Nephron (organoid): ENCODE measurements at regions not wholly inside any gene's neighbourhood (a gene's known extent, or its start where the extent isn't known, plus 50 kb on each side); places are given as distances from the start of the nearest gene placed in this dataset.

Experiments
- H3K27ac Mint-ChIP-seq, 3 experiments: 2 replicates each; pipeline ENCODE4 v1.8.0; 2020; ENCODE audit warnings: mixed read lengths in 3 of 3, mild to moderate bottlenecking in 2 of 3, moderate library complexity in 1 of 3
- H3K27me3 Mint-ChIP-seq: 2 replicates; pipeline ENCODE4 v1.8.0; 2021; ENCODE audit warnings: low read depth, mild to moderate bottlenecking, moderate library complexity, mixed read lengths
- H3K36me3 Mint-ChIP-seq: 2 replicates; pipeline ENCODE4 v1.8.0; 2020; ENCODE audit warnings: low read depth, mixed read lengths
- H3K4me1 Mint-ChIP-seq: 2 replicates; pipeline ENCODE4 v1.8.0; 2020; ENCODE audit warnings: mixed read lengths
- H3K4me3 Mint-ChIP-seq, 3 experiments: 2 replicates each; pipeline ENCODE4 v1.8.0; 2020; ENCODE audit warnings: mild to moderate bottlenecking in 3 of 3, mixed read lengths in 3 of 3, moderate library complexity in 2 of 3
- H3K9me3 Mint-ChIP-seq: 2 replicates; pipeline ENCODE4 v1.8.0; 2020; ENCODE audit warnings: mixed read lengths
- TF ChIP-seq, protein P1 (sequence below), 3 experiments: fragments of 200-600 bp; sonication (generic); IDR thresholded peaks; one replicate each; pipeline ENCODE4 v1.5.0; 2021; ENCODE audit warnings: antibody characterized with exemption in 3 of 3; ENCODE audit not compliant: unreplicated experiment in 3 of 3

DNA sequence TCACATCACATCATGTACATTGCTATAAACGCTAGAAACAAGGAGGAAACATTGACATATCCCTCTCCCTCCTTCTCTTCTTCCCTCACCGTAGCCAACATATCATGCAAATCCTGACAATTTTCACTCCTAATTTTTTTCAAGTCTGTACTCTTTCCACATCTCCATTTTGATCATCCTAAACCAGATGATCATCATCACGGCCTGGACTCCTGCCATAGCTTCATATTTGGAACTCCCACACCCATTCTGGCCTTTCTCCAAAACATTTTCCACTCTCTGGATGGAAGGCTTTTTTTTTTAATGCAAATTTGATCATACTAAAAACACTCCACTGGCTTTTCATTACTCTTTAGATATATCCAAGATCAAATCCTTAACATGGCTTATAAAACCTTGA, 248.0 kb upstream of the CNTN3 start:
- Mint-ChIP-seq H3K36me3 (no peaks in the 10 kb centered on the region), H3K4me3 (no peak overlapping the region), H3K27ac (peak overlapping the region; percentile 45 to 53 (median 50)), H3K27me3 (no peaks in the 10 kb centered on the region), H3K4me1 (peaks cover 6% of the 10 kb centered on the region), H3K9me3 (no peaks in the 10 kb centered on the region)
- TF ChIP-seq, protein P1, sequence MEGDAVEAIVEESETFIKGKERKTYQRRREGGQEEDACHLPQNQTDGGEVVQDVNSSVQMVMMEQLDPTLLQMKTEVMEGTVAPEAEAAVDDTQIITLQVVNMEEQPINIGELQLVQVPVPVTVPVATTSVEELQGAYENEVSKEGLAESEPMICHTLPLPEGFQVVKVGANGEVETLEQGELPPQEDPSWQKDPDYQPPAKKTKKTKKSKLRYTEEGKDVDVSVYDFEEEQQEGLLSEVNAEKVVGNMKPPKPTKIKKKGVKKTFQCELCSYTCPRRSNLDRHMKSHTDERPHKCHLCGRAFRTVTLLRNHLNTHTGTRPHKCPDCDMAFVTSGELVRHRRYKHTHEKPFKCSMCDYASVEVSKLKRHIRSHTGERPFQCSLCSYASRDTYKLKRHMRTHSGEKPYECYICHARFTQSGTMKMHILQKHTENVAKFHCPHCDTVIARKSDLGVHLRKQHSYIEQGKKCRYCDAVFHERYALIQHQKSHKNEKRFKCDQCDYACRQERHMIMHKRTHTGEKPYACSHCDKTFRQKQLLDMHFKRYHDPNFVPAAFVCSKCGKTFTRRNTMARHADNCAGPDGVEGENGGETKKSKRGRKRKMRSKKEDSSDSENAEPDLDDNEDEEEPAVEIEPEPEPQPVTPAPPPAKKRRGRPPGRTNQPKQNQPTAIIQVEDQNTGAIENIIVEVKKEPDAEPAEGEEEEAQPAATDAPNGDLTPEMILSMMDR (IDR thresholded peaks at IDR 0.05; ENCODE audit: unreplicated experiment in 3 of 3) = no peak

DNA sequence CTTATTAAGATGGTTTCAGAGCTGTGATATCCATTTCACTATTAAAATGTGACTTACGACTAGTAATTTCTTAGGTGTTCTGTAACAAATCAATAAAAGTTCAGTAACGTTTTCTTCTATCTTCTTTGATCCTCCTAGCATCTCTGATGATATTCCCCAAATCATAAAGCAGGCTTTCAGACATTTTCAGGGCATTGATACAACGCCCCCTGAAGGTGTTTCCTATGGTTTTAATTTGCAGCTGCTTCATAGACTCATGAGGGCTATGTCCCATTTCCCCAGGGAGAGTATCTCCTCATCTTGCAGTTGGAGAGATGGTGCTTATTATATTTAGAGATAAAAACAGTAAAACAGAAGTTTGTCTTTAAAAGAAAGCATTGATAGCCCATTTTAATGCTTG, 246.8 kb upstream of the CNTN3 start:
- Mint-ChIP-seq H3K4me1 (peaks cover 6% of the 10 kb centered on the region), H3K36me3 (no peaks in the 10 kb centered on the region)

DNA sequence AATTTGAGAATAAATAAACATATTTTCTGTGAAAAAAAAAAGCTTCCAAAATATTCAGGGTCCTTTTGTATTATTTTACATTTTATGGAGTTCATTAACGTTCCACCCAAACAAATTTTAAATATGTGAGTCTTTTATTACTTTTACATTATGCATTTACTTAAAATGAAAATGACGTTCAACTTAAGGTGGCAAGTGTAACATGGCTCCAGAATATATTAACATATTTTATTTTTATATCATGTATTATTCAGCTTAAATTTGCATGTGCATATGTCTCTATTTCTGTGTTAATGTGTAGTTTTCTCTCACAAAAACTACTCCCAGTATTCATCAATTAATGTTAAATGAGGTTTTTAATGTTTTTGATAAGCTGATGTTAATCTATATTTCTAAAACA, 243.6 kb upstream of the CNTN3 start:
- Mint-ChIP-seq H3K9me3 (no peaks in the 10 kb centered on the region), H3K36me3 (no peaks in the 10 kb centered on the region), H3K27ac (no peak overlapping the region), H3K27me3 (no peaks in the 10 kb centered on the region), H3K4me1 (peaks cover 6% of the 10 kb centered on the region), H3K4me3 (no peak overlapping the region)
- TF ChIP-seq, protein P1 (IDR thresholded peaks at IDR 0.05; ENCODE audit: unreplicated experiment in 3 of 3) = no peak

More for the DNA sequence above, 246.8 kb upstream of the CNTN3 start:
- H3K27me3 Mint-ChIP-seq = no peaks in the 10 kb centered on the region
- H3K9me3 Mint-ChIP-seq = no peaks in the 10 kb centered on the region
- H3K4me3 Mint-ChIP-seq = no peak overlapping the region
- TF ChIP-seq, protein P1 (IDR thresholded peaks at IDR 0.05; ENCODE audit: unreplicated experiment in 3 of 3) = no peak
- H3K27ac Mint-ChIP-seq = no peak overlapping the region

DNA sequence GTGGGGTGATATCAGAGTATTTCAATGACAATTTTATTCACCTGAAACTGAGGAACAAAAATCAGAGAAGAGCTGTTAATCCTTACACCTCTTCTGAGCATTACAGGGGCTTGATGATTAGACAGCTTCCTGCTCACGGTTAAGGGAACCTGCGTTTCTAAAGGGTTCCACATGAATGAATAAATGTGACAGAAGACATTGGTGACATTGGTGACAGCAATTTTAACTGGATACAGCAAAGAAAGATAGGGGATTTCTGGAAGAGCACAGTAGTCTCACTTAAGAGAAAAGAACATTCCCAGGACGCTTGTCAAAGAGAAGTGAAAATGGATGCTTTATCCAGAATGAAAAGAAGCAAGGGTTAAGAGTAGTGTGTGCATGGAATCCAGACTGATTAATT, 235.9 kb upstream of the CNTN3 start:
- TF ChIP-seq, protein P1 (IDR thresholded peaks at IDR 0.05; ENCODE audit: unreplicated experiment in 3 of 3) = no peak
- Mint-ChIP-seq H3K36me3 (no peaks in the 10 kb centered on the region), H3K4me1 (peaks cover 9% of the 10 kb centered on the region), H3K27me3 (no peaks in the 10 kb centered on the region), H3K4me3 (no peak overlapping the region), H3K27ac (no peak overlapping the region), H3K9me3 (no peaks in the 10 kb centered on the region)

DNA sequence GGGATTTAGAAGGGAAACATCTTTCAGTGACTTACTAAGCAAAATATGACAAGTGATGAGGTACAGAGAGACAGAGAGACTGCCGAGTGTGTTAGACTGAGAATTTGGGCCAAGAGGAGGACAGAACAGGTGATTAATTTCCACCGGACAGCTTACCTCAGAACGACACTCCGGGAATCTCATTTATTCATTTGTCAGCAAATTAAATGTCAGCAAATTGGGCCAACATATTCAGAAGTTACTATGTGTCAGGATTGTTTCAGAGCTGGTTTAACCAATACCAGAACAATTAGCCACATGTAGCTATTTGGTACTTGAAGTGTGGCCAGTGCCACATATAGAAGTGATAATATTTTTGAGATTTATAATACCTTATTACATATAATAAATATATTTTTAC, 232.6 kb upstream of the CNTN3 start:
- TF ChIP-seq, protein P1 (IDR thresholded peaks at IDR 0.05; ENCODE audit: unreplicated experiment in 3 of 3) = no peak
- Mint-ChIP-seq H3K4me1 (peaks cover 11% of the 10 kb centered on the region), H3K4me3 (no peak overlapping the region), H3K36me3 (no peaks in the 10 kb centered on the region), H3K27ac (no peak overlapping the region), H3K27me3 (no peaks in the 10 kb centered on the region), H3K9me3 (no peaks in the 10 kb centered on the region)

DNA sequence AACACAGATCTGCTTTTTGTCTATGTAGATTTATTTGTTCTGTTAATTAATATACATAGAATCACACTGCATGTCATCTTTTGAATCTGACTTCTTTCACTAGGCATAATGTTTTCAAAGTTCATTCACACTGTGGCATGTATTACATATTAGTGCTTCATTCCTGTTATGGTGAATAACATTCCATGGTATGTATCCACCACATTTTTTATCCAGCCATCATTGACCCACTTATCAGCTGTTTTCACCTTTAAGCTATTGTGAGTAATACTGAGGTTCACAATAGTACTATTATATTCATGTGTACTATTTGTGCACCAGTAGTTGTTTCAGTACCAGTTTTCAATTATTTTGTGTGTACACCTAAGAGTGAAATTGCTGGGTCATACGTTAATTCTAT, 230.6 kb upstream of the CNTN3 start:
- Mint-ChIP-seq H3K36me3 (no peaks in the 10 kb centered on the region), H3K4me1 (peaks cover 16% of the 10 kb centered on the region), H3K27ac (no peak overlapping the region), H3K9me3 (no peaks in the 10 kb centered on the region), H3K4me3 (no peak overlapping the region), H3K27me3 (no peaks in the 10 kb centered on the region)
- TF ChIP-seq, protein P1 (IDR thresholded peaks at IDR 0.05; ENCODE audit: unreplicated experiment in 3 of 3) = no peak
